HG03066 (cell line): ENCODE measurements at regions not wholly inside any gene's neighbourhood (a gene's known extent, or its start where the extent isn't known, plus 50 kb on each side); places are given as distances from the start of the nearest gene placed in this dataset.
"Not testable (repeated sequence)": the region's sequence is repeated elsewhere in the genome, so short reads cannot be mapped to it uniquely, and the experiment has no call there.

Experiments
- ATAC-seq: cut with Tn5 transposase; IDR thresholded peaks from one replicate; pipeline ENCODE4 v1.9.1; 2021; ENCODE audit warnings: low read depth; ENCODE audit not compliant: unreplicated experiment

GRCh38 chr6:76862936-76863335, 600.4 kb downstream of the HTR1B start:
- no peak for ATAC-seq

GRCh38 chr6:76861403-76861802, 601.9 kb downstream of the HTR1B start:
- ATAC-seq: peak; percentile 85

- no peak for ATAC-seq
Measured at GRCh38 chr6:76856065-76856464, 607.2 kb downstream of the HTR1B start.

- no peak for ATAC-seq
Measured at GRCh38 chr6:76852776-76853175, 610.5 kb downstream of the HTR1B start.

GRCh38 chr6:76849274-76849970, 613.9 kb downstream of the HTR1B start:
- ATAC-seq: not testable (repeated sequence)

GRCh38 chr6:76843054-76843822, 620.1 kb downstream of the HTR1B start:
- no peak for ATAC-seq

GRCh38 chr6:76840865-76841264, 622.4 kb downstream of the HTR1B start:
- no peak for ATAC-seq

- ATAC-seq: no peak
Measured at GRCh38 chr6:76840041-76840745, 623.1 kb downstream of the HTR1B start.

GRCh38 chr6:76839505-76839904, 623.8 kb downstream of the HTR1B start:
- ATAC-seq: no peak

- no peak for ATAC-seq
Measured at GRCh38 chr6:76837564-76837963, 625.7 kb downstream of the HTR1B start.

- ATAC-seq: no peak
Measured at GRCh38 chr6:76835695-76836094, 627.6 kb downstream of the HTR1B start.

- ATAC-seq: no peak
Measured at GRCh38 chr6:76835293-76835692, 628.0 kb downstream of the HTR1B start.

GRCh38 chr6:76834399-76834798, 628.9 kb downstream of the HTR1B start:
- no peak for ATAC-seq

GRCh38 chr6:76831299-76831698, 632.0 kb downstream of the HTR1B start:
- no peak for ATAC-seq

GRCh38 chr6:76823578-76823977, 639.7 kb downstream of the HTR1B start:
- ATAC-seq: not testable (repeated sequence)

GRCh38 chr6:76818451-76818850, 644.8 kb downstream of the HTR1B start:
- ATAC-seq: no peak

GRCh38 chr6:76817429-76817828, 645.9 kb downstream of the HTR1B start:
- no peak for ATAC-seq

GRCh38 chr6:76814496-76815458, 648.5 kb downstream of the HTR1B start:
- no peak for ATAC-seq

GRCh38 chr6:76810286-76810685, 653.0 kb downstream of the HTR1B start:
- no peak for ATAC-seq

GRCh38 chr6:76803038-76803580, 660.2 kb downstream of the HTR1B start:
- no peak for ATAC-seq
